Common myeloid progenitor, CD34-positive (primary cell): ENCODE measurements at regions not wholly inside any gene's neighbourhood (a gene's known extent, or its start where the extent isn't known, plus 50 kb on each side); places are given as distances from the start of the nearest gene placed in this dataset.

Experiments used
- CTCF ChIA-PET: fragments of 350-600 bp; sonication (Branson Sonifier 250); formaldehyde crosslinking; loops from one replicate; lab custom pipeline; 2021; ENCODE audit warnings: antibody characterized with exemption; lab: Charles Lee
- POLR2A ChIA-PET: fragments of 350-600 bp; sonication (Branson Sonifier 250); formaldehyde crosslinking; loops from one replicate; lab custom pipeline; 2021; ENCODE audit warnings: antibody characterized with exemption; lab: Charles Lee
- DNase-seq, 3 donors: peaks; one replicate each; pipeline versions ENCODE4 v3.0.0 to v3.0.0-alpha.2; 2013
- H3K27ac ChIP-seq, 2 experiments: 1 replicate in 1 of 2; 2 replicates in 1 of 2; pipeline ENCODE4 v1.7.0; 2013; ENCODE audit warnings: inconsistent platforms in 2 of 2, low read length in 2 of 2, mild to moderate bottlenecking in 2 of 2, low read depth in 1 of 2, moderate library complexity in 1 of 2; ENCODE audit not compliant: severe bottlenecking in 2 of 2, insufficient read depth in 1 of 2, poor library complexity in 1 of 2
- H3K27me3 ChIP-seq, 5 experiments: replicated peaks in 2 of 5; 1 replicate in 3 of 5; 2 replicates in 2 of 5; pipeline versions ENCODE4 v1.6.1 to v1.7.0; 2013; ENCODE audit warnings: low read length in 4 of 5, mild to moderate bottlenecking in 2 of 5, moderate library complexity in 2 of 5, inconsistent platforms in 1 of 5; ENCODE audit not compliant: insufficient read depth in 5 of 5, control insufficient read depth in 4 of 5
- H3K36me3 ChIP-seq, 4 experiments: 1 replicate in 2 of 4; 2 replicates in 2 of 4; pipeline versions ENCODE4 v1.6.1 to v1.7.0; 2013; ENCODE audit warnings: low read length in 3 of 4, control low read depth in 1 of 4, mild to moderate bottlenecking in 1 of 4; ENCODE audit not compliant: control insufficient read depth in 4 of 4, insufficient read depth in 4 of 4
- H3K4me1 ChIP-seq, 4 experiments: 1 replicate in 3 of 4; 2 replicates in 1 of 4; pipeline versions ENCODE4 v1.6.1 to v1.7.1; 2013; ENCODE audit warnings: low read length in 3 of 4, mild to moderate bottlenecking in 3 of 4, control low read depth in 1 of 4, inconsistent platforms in 1 of 4, moderate library complexity in 1 of 4; ENCODE audit not compliant: control insufficient read depth in 4 of 4, insufficient read depth in 4 of 4; ENCODE audit errors: control extremely low read depth in 1 of 4
- H3K4me3 ChIP-seq, 7 experiments: 1 replicate in 4 of 7; 2 replicates in 3 of 7; pipeline versions ENCODE4 v1.5.1 to v1.7.0; 2013; ENCODE audit warnings: mild to moderate bottlenecking in 7 of 7, low read length in 6 of 7, moderate library complexity in 6 of 7, inconsistent platforms in 2 of 7, low read depth in 2 of 7, control low read depth in 1 of 7; ENCODE audit not compliant: insufficient read depth in 4 of 7, control insufficient read depth in 1 of 7; ENCODE audit errors: extremely low read depth in 1 of 7
- H3K9me3 ChIP-seq, 5 experiments: 1 replicate in 4 of 5; 2 replicates in 1 of 5; pipeline versions ENCODE4 v1.6.1 to v1.7.1; 2013; ENCODE audit warnings: low read length in 4 of 5, mild to moderate bottlenecking in 2 of 5, inconsistent platforms in 1 of 5, low read depth in 1 of 5, moderate library complexity in 1 of 5; ENCODE audit not compliant: control insufficient read depth in 4 of 5, insufficient read depth in 2 of 5; ENCODE audit errors: control extremely low read depth in 1 of 5
- WGBS: methylation state at CpG from one replicate; pipeline ENCODE4 v1.1.5; 2013; ENCODE audit not compliant: insufficient coverage; 5-methylcytosine and 5-hydroxymethylcytosine counted together

DNA sequence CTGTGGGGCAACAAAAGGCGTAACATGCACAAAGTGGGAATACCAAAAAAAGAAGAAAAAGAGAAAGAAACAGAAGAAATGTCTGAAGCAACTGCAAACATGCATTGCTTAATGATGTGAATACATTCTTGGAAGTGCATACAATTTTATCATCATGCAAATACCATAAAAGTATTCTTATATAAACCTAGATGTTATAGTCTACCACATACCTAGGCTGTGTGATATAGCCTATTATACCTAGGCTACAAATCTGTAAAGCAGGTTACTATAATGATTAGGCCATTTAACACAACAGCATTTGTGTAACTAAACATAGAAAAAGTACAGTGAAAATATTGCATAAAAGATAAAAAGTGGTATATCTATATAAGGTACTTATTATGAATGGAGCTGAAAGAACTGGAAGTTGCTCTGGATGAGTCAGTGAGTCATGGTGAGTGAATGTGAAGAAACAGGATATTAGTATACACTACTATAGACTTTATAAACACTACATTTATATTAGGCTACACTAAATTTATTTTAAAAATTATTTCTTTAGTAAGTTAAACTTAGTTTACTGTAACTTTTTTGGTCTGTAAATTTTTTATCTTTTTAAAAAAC lies 319.4 kb upstream of the KCNH7 start:
- DNase-seq = peak in 2 of 3 donors; percentile 12 to 21

DNA sequence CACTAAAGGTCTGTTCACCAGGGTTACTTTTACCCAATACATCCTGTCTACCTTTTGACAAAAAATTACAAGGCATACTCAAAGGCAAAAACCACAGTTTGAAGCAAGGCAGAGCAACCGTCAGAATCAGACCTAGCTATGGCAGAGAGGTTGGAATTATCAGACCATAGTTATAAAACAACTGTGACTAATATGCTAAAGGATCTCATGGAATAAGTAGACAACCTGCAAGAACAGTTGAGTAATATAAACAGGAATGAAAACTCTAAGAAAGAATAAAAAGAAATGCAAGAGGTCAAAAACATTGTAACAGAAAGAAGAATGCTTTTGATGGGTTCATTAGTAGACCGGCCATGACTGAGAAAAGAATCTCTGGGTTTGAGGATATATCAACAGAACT lies 318.8 kb upstream of the KCNH7 start:
- CTCF ChIA-PET = interaction anchor here (1.2 to 5.5 kb wide), 2 partner anchors 11 to 19 kb away, joined by 3 to 27 read pairs; no protein-coding TSS in a partner anchor
- H3K4me3 ChIP-seq = no peak overlapping the region
- no peaks in the 10 kb centered on the region for H3K9me3 ChIP-seq
- no peak overlapping the region for H3K27ac ChIP-seq
- WGBS = 86% methylated on average over 1 of the region's 2 CpGs
- no peaks in the 10 kb centered on the region for H3K4me1 ChIP-seq
- no peaks in the 10 kb centered on the region for H3K27me3 ChIP-seq
- POLR2A ChIA-PET = no interaction called here
- no peaks in the 10 kb centered on the region for H3K36me3 ChIP-seq
- DNase-seq = no peak

More for the DNA sequence above, 319.4 kb upstream of the KCNH7 start:
- no peaks in the 10 kb centered on the region for H3K36me3 ChIP-seq
- H3K27me3 ChIP-seq = no peaks in the 10 kb centered on the region
- H3K27ac ChIP-seq = no peak overlapping the region
- H3K4me1 ChIP-seq = no peaks in the 10 kb centered on the region
- POLR2A ChIA-PET = no interaction called here
- CTCF ChIA-PET = interaction anchor here (1.2 to 5.5 kb wide), 2 partner anchors 11 to 19 kb away, joined by 3 to 27 read pairs; no protein-coding TSS in a partner anchor
- WGBS = no CpG with 5 or more reads among the region's 1 CpG
- no peaks in the 10 kb centered on the region for H3K9me3 ChIP-seq
- H3K4me3 ChIP-seq = no peak overlapping the region

DNA sequence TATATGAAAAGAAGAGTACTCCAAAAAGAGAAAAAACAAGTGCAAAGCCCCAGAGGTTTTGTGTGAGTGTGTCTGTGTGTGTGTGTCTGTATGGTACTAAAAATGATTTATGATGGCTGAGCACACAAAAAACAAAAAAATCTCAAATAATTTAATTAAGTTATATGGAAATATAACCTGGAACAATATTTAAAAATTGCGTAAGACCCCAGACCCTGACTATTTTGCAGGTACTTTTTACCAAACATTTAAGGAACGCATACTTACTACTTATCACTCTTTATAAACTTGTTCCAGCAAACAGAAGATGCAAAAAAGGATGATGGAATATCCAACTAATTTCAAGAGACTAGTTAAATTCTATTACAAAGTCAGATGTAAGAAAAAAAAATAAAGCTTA lies 317.4 kb upstream of the KCNH7 start:
- H3K9me3 ChIP-seq = no peaks in the 10 kb centered on the region
- no peaks in the 10 kb centered on the region for H3K36me3 ChIP-seq
- WGBS = no CpG with 5 or more reads among the region's 2 CpGs
- no peak overlapping the region for H3K27ac ChIP-seq
- ChIA-PET POLR2A (no interaction called here), CTCF (interaction anchor here (0.6 to 5.5 kb wide), 3 partner anchors 13 to 27 kb away, joined by 3 to 27 read pairs (median 4); no protein-coding TSS in a partner anchor)
- H3K4me3 ChIP-seq = no peak overlapping the region
- no peak for DNase-seq
- no peaks in the 10 kb centered on the region for H3K27me3 ChIP-seq
- no peaks in the 10 kb centered on the region for H3K4me1 ChIP-seq

DNA sequence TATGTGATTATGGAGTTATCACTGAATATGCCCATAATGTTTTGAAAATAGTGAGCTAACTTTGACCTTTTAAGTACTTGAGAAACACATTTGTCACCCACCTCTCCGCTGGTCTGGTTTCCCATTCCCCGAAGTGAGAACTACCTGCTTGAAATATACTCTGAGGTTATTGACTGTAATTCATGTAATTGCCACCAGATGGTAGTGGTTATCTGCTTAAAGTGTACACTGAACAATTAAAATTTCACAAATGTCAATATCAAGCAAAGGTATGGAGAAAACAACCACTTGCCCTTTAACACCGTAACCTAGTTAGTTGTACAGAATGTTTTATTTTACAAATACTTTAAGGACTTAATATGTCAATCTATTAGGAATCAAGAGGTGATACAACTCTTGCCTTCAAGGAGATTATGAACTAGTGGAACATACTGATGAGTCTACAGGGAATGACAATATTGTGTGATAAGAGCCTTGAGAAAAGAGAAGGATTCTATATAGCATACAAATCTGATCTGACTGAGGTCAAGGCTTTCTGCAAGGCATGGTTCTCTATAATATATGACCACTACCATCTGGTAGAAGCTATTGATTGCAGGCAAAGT lies 316.8 kb upstream of the KCNH7 start:
- Histone ChIP-seq H3K36me3 (no peaks in the 10 kb centered on the region), H3K9me3 (no peaks in the 10 kb centered on the region), H3K27ac (no peak overlapping the region), H3K4me3 (no peak overlapping the region), H3K27me3 (no peaks in the 10 kb centered on the region), H3K4me1 (no peaks in the 10 kb centered on the region)
- peak; percentile 33 to 59 (median 56) for DNase-seq
- ChIA-PET CTCF (interaction anchor here (0.6 to 5.5 kb wide), 3 partner anchors 13 to 28 kb away, joined by 3 to 27 read pairs (median 4); no protein-coding TSS in a partner anchor), POLR2A (no interaction called here)
- WGBS = no CpG with 5 or more reads among the region's 3 CpGs

DNA sequence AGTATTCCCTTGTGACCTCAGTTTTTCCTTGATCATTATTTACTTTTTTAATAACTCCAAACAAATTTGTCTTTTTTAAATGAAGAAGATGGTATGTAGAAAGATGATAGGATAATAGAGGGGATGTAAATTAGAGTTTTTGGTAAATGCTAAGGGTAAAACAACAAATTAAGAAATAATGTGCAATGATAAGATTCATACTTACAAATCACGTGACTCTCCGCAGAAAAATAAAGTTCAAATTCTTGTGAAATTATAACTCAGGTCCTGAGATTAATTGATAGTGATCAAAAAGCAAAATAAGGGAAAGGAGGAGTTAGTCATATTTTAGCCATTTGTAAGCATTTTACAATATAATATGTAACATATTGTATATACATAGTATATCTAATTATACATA lies 304.1 kb upstream of the KCNH7 start:
- POLR2A ChIA-PET = no interaction called here
- Histone ChIP-seq H3K4me1 (no peaks in the 10 kb centered on the region), H3K27ac (no peak overlapping the region), H3K27me3 (no peaks in the 10 kb centered on the region), H3K9me3 (peaks cover 0 to 4% (median 0%) of the 10 kb centered on the region in 5 experiments), H3K36me3 (no peaks in the 10 kb centered on the region), H3K4me3 (no peak overlapping the region)
- DNase-seq = no peak
- WGBS = no CpG with 5 or more reads among the region's 2 CpGs
- CTCF ChIA-PET = no interaction called here

DNA sequence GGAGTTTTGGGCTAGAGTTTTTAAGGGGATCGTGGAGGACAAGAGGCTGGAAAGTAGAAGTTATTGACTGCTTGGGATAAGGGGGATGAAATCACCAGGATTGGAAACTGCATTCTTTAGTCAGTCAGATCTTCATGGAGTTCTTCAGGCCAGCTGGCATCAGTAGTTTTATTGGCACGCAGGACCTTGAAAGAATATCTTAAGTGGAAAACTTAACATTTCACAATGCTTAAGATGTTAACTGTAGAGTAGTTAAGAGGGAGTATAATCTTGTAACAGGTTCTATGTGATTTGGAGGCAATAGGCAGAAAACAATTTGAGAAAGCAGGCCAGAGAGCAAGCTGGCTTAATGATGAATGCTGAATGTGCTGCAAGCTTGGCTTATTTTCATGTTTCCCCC lies 300.4 kb upstream of the KCNH7 start:
- no peak for DNase-seq
- WGBS = 86% methylated on average over 1 of the region's 2 CpGs
- H3K4me3 ChIP-seq = no peak overlapping the region

DNA sequence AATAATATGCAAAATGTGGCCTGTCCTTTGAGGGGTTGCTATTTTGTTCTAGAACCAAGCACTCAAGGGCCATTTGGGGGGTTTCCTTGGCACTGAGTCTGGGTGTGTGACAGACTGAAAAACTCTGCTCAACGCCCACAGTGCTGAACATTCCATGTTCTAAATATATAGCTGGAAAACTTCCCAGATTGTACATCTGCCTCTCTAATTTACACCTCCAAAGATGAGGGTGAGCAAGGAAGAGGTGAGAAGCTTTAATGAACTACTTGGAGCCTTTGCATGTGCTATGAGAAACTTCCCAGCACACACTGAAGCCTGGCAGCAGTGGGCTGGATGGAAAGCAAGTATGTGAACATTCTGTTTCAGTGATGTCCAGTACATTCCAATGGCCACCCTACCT lies 296.7 kb upstream of the KCNH7 start:
- POLR2A ChIA-PET = no interaction called here
- WGBS = 100% methylated on average over 1 of the region's 1 CpG
- H3K9me3 ChIP-seq = peaks cover 0 to 4% (median 0%) of the 10 kb centered on the region in 5 experiments
- no peaks in the 10 kb centered on the region for H3K27me3 ChIP-seq
- CTCF ChIA-PET = no interaction called here
- no peak overlapping the region for H3K27ac ChIP-seq
- no peak for DNase-seq
- no peaks in the 10 kb centered on the region for H3K4me1 ChIP-seq
- no peak overlapping the region for H3K4me3 ChIP-seq
- H3K36me3 ChIP-seq = no peaks in the 10 kb centered on the region

More for the DNA sequence above, 300.4 kb upstream of the KCNH7 start:
- ChIA-PET CTCF (no interaction called here), POLR2A (no interaction called here)
- Histone ChIP-seq H3K4me1 (no peaks in the 10 kb centered on the region), H3K27me3 (no peaks in the 10 kb centered on the region), H3K36me3 (no peaks in the 10 kb centered on the region), H3K9me3 (peaks cover 0 to 4% (median 0%) of the 10 kb centered on the region in 5 experiments), H3K27ac (no peak overlapping the region)
